H1 (cell line): ENCODE measurements at regions not wholly inside any gene's neighbourhood (a gene's known extent, or its start where the extent isn't known, plus 50 kb on each side); places are given as distances from the start of the nearest gene placed in this dataset.

Source experiments
- CTCF ChIA-PET: fragments of 300-600 bp; sonication (Branson Sonifier 250); formaldehyde crosslinking; loops from one replicate; lab custom pipeline; 2021; ENCODE audit not compliant: partially characterized antibody; lab: Charles Lee
- POLR2A ChIA-PET: fragments of 300-600 bp; sonication (Branson Sonifier 250); formaldehyde crosslinking; loops from one replicate; lab custom pipeline; 2021; ENCODE audit warnings: inconsistent platforms; ENCODE audit not compliant: partially characterized antibody; lab: Charles Lee
- DNase-seq, 2 experiments: peaks; one replicate each; pipeline versions ENCODE4 v3.0.0 to v3.0.0-alpha.2; 2010 to 2022; ENCODE audit warnings: low spot score in 2 of 2, low read depth in 1 of 2, mixed read lengths in 1 of 2
- FAIRE-seq: peaks from 2 replicates; lab custom pipeline; 2011; peaks lifted over from hg19 to GRCh38; lab: Jason Lieb, UNC
- H2AFZ ChIP-seq: 2 replicates; pipeline ENCODE4 v1.8.1; 2012; ENCODE audit warnings: low read length, inconsistent platforms
- H2AK5ac ChIP-seq: 2 replicates; pipeline ENCODE4 v1.6.1; 2013; ENCODE audit warnings: low read depth, low read length
- H2BK120ac ChIP-seq: replicated peaks from 2 replicates; pipeline ENCODE3; 2013; ENCODE audit warnings: low read depth, low read length, inconsistent platforms
- H2BK12ac ChIP-seq: 2 replicates; pipeline ENCODE4 v1.6.1; 2013; ENCODE audit warnings: low read depth, low read length
- H2BK15ac ChIP-seq: 2 replicates; pipeline ENCODE4 v1.6.1; 2013; ENCODE audit warnings: low read length
- H2BK20ac ChIP-seq: 2 replicates; pipeline ENCODE4 v1.6.1; 2013; ENCODE audit warnings: low read length
- H2BK5ac ChIP-seq: 2 replicates; pipeline ENCODE4 v1.6.1; 2013; ENCODE audit warnings: low read depth, low read length
- H3K14ac ChIP-seq: 2 replicates; pipeline ENCODE4 v1.6.1; 2013; ENCODE audit warnings: inconsistent platforms; ENCODE audit not compliant: insufficient read length
- H3K18ac ChIP-seq: 2 replicates; pipeline ENCODE4 v1.6.1; 2013; ENCODE audit warnings: low read length; ENCODE audit errors: extremely low read depth
- H3K23ac ChIP-seq: 2 replicates; pipeline ENCODE4 v1.6.1; 2013; ENCODE audit warnings: inconsistent platforms; ENCODE audit not compliant: insufficient read length
- H3K23me2 ChIP-seq: 2 replicates; pipeline ENCODE4 v1.6.1; 2013; ENCODE audit warnings: low read depth, low read length
- H3K27ac ChIP-seq: 2 replicates; pipeline ENCODE4 v1.6.1; 2011; ENCODE audit warnings: low read depth, low read length, inconsistent platforms
- H3K27me3 ChIP-seq, 4 experiments: replicated peaks in 1 of 4; 1 replicate in 1 of 4; 2 replicates in 3 of 4; pipeline versions ENCODE4 v1.6.1 to v1.8.1; 2011 to 2013; ENCODE audit warnings: low read length in 3 of 4, mild to moderate bottlenecking in 3 of 4, inconsistent platforms in 2 of 4, mixed read lengths in 2 of 4, moderate library complexity in 1 of 4; ENCODE audit not compliant: control insufficient read depth in 3 of 4, insufficient read depth in 3 of 4; ENCODE audit errors: extremely low read depth in 1 of 4
- H3K36me3 ChIP-seq, 4 experiments: 2 replicates each; pipeline versions ENCODE4 v1.6.1 to v1.8.1; 2011 to 2013; ENCODE audit warnings: mild to moderate bottlenecking in 4 of 4, low read length in 3 of 4, moderate library complexity in 2 of 4, control low read depth in 1 of 4, inconsistent platforms in 1 of 4; ENCODE audit not compliant: insufficient read depth in 4 of 4, control insufficient read depth in 2 of 4
- H3K4ac ChIP-seq: replicated peaks from 2 replicates; pipeline ENCODE3; 2013; ENCODE audit warnings: low read length, low read depth, mixed read lengths, inconsistent platforms; ENCODE audit not compliant: insufficient read length
- H3K4me1 ChIP-seq, 4 experiments: replicated peaks in 1 of 4; 1 replicate in 1 of 4; 2 replicates in 3 of 4; pipeline versions ENCODE4 v1.6.1 to v1.8.1; 2011 to 2013; ENCODE audit warnings: low read length in 3 of 4, inconsistent platforms in 2 of 4, mixed read lengths in 1 of 4; ENCODE audit not compliant: insufficient read depth in 4 of 4, control insufficient read depth in 3 of 4
- H3K4me2 ChIP-seq, 2 experiments: 2 replicates each; pipeline versions ENCODE4 v1.6.1 to v1.8.1; 2011 to 2013; ENCODE audit warnings: low read depth in 2 of 2, low read length in 2 of 2, control low read depth in 1 of 2, inconsistent platforms in 1 of 2, mild to moderate bottlenecking in 1 of 2; ENCODE audit not compliant: insufficient read depth in 1 of 2
- H3K4me3 ChIP-seq, 4 experiments: fragments of 200-600, 300-600 bp in 1 of 4; sonication (generic), shearing (Covaris generic), sonication (Bioruptor Twin) in 1 of 4; 2 replicates each; pipeline versions ENCODE4 v1.5.1 to v1.8.1; 2011 to 2016; ENCODE audit warnings: low read length in 4 of 4, low read depth in 3 of 4, control low read depth in 2 of 4, inconsistent platforms in 2 of 4, mild to moderate bottlenecking in 2 of 4, mixed read lengths in 1 of 4, moderate library complexity in 1 of 4; ENCODE audit not compliant: insufficient read depth in 2 of 4; ENCODE audit errors: extremely low read depth in 1 of 4
- H3K56ac ChIP-seq: replicated peaks from 2 replicates; pipeline ENCODE3; 2013; ENCODE audit warnings: low read depth, mild to moderate bottlenecking, mixed read lengths, low read length, inconsistent platforms; ENCODE audit not compliant: insufficient read length
- H3K79me1 ChIP-seq: 2 replicates; pipeline ENCODE4 v1.6.1; 2013; ENCODE audit warnings: low read depth, low read length, control low read depth
- H3K79me2 ChIP-seq, 2 experiments: 2 replicates each; pipeline versions ENCODE4 v1.6.1 to v1.8.1; 2012 to 2013; ENCODE audit warnings: low read length in 2 of 2, mild to moderate bottlenecking in 2 of 2, inconsistent platforms in 1 of 2; ENCODE audit not compliant: insufficient read depth in 2 of 2, control insufficient read depth in 1 of 2
- H3K9ac ChIP-seq, 4 experiments: replicated peaks in 1 of 4; 1 replicate in 1 of 4; 2 replicates in 3 of 4; pipeline versions ENCODE4 v1.6.1 to v1.8.1; 2011 to 2013; ENCODE audit warnings: low read depth in 3 of 4, low read length in 3 of 4, control low read depth in 2 of 4, mild to moderate bottlenecking in 2 of 4, moderate library complexity in 2 of 4, inconsistent platforms in 1 of 4; ENCODE audit errors: extremely low read depth in 1 of 4
- H3K9me3 ChIP-seq, 2 experiments: 2 replicates each; pipeline versions ENCODE4 v1.6.1 to v1.8.1; 2012 to 2013; ENCODE audit warnings: mild to moderate bottlenecking in 2 of 2, moderate library complexity in 2 of 2, control low read depth in 1 of 2, inconsistent platforms in 1 of 2, low read depth in 1 of 2, low read length in 1 of 2, mixed read lengths in 1 of 2; ENCODE audit not compliant: insufficient read depth in 2 of 2
- H4K20me1 ChIP-seq, 2 experiments: replicated peaks in 1 of 2; 2 replicates each; pipeline versions ENCODE3 to v1.8.1; 2011 to 2013; ENCODE audit warnings: inconsistent platforms in 2 of 2, low read length in 2 of 2, mild to moderate bottlenecking in 1 of 2; ENCODE audit not compliant: insufficient read depth in 2 of 2, control insufficient read depth in 1 of 2
- H4K5ac ChIP-seq: 2 replicates; pipeline ENCODE4 v1.6.1; 2013; ENCODE audit warnings: low read length, low read depth, mixed read lengths, inconsistent platforms; ENCODE audit not compliant: insufficient read length
- H4K8ac ChIP-seq: 2 replicates; pipeline ENCODE4 v1.8.0; 2013; ENCODE audit warnings: mild to moderate bottlenecking, moderate library complexity, low read length, inconsistent platforms; ENCODE audit not compliant: insufficient read depth; ENCODE audit errors: extremely low read depth
- H4K91ac ChIP-seq: replicated peaks from 2 replicates; pipeline ENCODE3; 2013; ENCODE audit warnings: low read length, mixed read lengths, inconsistent platforms; ENCODE audit not compliant: insufficient read length
- CTBP2 ChIP-seq: IDR thresholded peaks from 2 replicates; pipeline ENCODE4 v1.7.0; 2011; ENCODE audit warnings: borderline replicate concordance, mild to moderate bottlenecking, moderate library complexity, mixed read lengths, low read length; ENCODE audit not compliant: insufficient read depth, insufficient read length
- FOSL1 ChIP-seq: IDR thresholded peaks from 2 replicates; pipeline ENCODE4 v1.6.1; 2011; ENCODE audit warnings: mild to moderate bottlenecking, low read depth, low read length, moderate library complexity; ENCODE audit not compliant: insufficient read depth
- GABPA ChIP-seq: IDR thresholded peaks from 2 replicates; pipeline ENCODE4 v1.6.1; 2011; ENCODE audit warnings: mild to moderate bottlenecking, low read length, moderate library complexity, borderline replicate concordance; ENCODE audit not compliant: insufficient read depth
- HDAC6 ChIP-seq: IDR thresholded peaks from one replicate; pipeline ENCODE4 v1.7.1; 2012; ENCODE audit warnings: low read depth, mild to moderate bottlenecking, inconsistent platforms, low read length, moderate library complexity
- NANOG ChIP-seq: IDR thresholded peaks from 2 replicates; pipeline ENCODE4 v1.6.1; 2011; ENCODE audit warnings: low read length, low read depth, mild to moderate bottlenecking, inconsistent platforms; ENCODE audit not compliant: insufficient read depth, poor library complexity, severe bottlenecking
- PHF8 ChIP-seq: fragments of 200-600 bp; sonication (generic); conservative IDR thresholded peaks from 2 replicates; pipeline ENCODE4 v1.7.1; 2012; ENCODE audit warnings: low read depth, mild to moderate bottlenecking, inconsistent platforms, low read length, moderate library complexity
- WGBS, 2 experiments: shearing (Covaris generic) in 1 of 2; methylation state at CpG; one replicate each; pipeline versions ENCODE4 v1.1.6 to v1.1.7; 2013 to 2015; ENCODE audit warnings: low lambda C conversion rate in 2 of 2, mixed read lengths in 2 of 2, inconsistent platforms in 1 of 2, low coverage in 1 of 2, missing lambda C conversion rate in 1 of 2; ENCODE audit not compliant: insufficient replicate concordance in 2 of 2, insufficient coverage in 1 of 2, insufficient read length in 1 of 2; ENCODE audit errors: extremely low coverage in 1 of 2, missing lambda C conversion rate in 1 of 2; 5-methylcytosine and 5-hydroxymethylcytosine counted together

DNA sequence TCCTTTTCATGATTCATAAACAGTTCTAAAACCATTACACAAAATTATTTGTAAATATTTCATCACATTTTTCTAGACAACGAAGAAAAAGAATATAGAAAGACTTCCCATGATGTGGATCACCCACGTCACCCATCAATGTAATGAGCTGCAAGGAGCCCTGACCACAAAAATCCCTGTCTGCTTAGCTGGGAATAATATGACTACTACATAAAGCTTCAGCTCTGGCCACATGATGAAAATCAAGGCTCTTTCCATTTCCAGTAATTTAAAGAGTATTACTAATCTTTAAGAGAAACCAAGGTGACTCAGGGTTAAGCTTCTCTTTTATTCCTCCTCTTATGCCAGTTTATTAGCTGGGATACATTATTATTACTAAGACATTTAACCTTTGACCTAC is 180.8 kb upstream of the CACNA2D1 start:
- no peaks in the 10 kb centered on the region for H3K79me2 ChIP-seq
- no peak overlapping the region for H3K14ac ChIP-seq
- no peak overlapping the region for H4K5ac ChIP-seq
- H3K4me2 ChIP-seq = no peak overlapping the region
- H2BK5ac ChIP-seq = no peak overlapping the region
- no peaks in the 10 kb centered on the region for H3K9me3 ChIP-seq
- no peak overlapping the region for H2BK12ac ChIP-seq
- H3K27ac ChIP-seq = no peak overlapping the region
- no peak overlapping the region for H2AK5ac ChIP-seq
- H3K4ac ChIP-seq = no peak overlapping the region
- H3K23ac ChIP-seq = no peak overlapping the region
- no peak overlapping the region for H2BK15ac ChIP-seq
- H3K27me3 ChIP-seq = no peaks in the 10 kb centered on the region
- no peak overlapping the region for H4K8ac ChIP-seq
- no peaks in the 10 kb centered on the region for H3K79me1 ChIP-seq
- H3K36me3 ChIP-seq = no peaks in the 10 kb centered on the region
- FAIRE-seq (no peak), DNase-seq (no peak)
- H3K9ac ChIP-seq = no peak overlapping the region
- no peak overlapping the region for H2AFZ ChIP-seq
- TF ChIP-seq GABPA (no peak), CTBP2 (no peak), PHF8 (no peak), FOSL1 (no peak), NANOG (no peak), HDAC6 (no peak)
- ChIA-PET POLR2A (no interaction called here), CTCF (interaction anchor here (0.9 to 3.4 kb wide), 8 partner anchors 9 to 1124 kb away, joined by 3 to 10 read pairs (median 4); no protein-coding TSS in a partner anchor)
- no peak overlapping the region for H2BK20ac ChIP-seq
- H3K4me1 ChIP-seq = no peaks in the 10 kb centered on the region
- H4K91ac ChIP-seq = no peak overlapping the region
- no peak overlapping the region for H3K18ac ChIP-seq
- no peaks in the 10 kb centered on the region for H3K23me2 ChIP-seq
- WGBS, 2 experiments = 83% methylated on average over 2 of the region's 2 CpGs; no CpG with 5 or more reads in 1 of the 2 experiments
- no peak overlapping the region for H3K4me3 ChIP-seq
- H4K20me1 ChIP-seq = no peaks in the 10 kb centered on the region
- no peak overlapping the region for H2BK120ac ChIP-seq
- H3K56ac ChIP-seq = no peak overlapping the region
